ENCODE measurements at regions not wholly inside any gene's neighbourhood (a gene's known extent, or its start where the extent isn't known, plus 50 kb on each side); places are given as distances from the start of the nearest gene placed in this dataset.

GRCh38 chr2:119104414-119104813, 54.1 kb downstream of the C1QL2 start:
- TF ChIP-seq CTCF (IDR thresholded peaks at IDR 0.05; ENCODE audit: poor library complexity, severe bottlenecking) (no peak), TAF1 (IDR thresholded peaks at IDR 0.05; ENCODE audit: low read depth) (no peak), EP300 (conservative IDR thresholded peaks at IDR 0.05; ENCODE audit: poor library complexity, severe bottlenecking) (no peak), SMC3 (conservative IDR thresholded peaks at IDR 0.05; ENCODE audit: poor library complexity) (no peak), POLR2AphosphoS5 (IDR thresholded peaks at IDR 0.05) (no peak), EZH2 (IDR thresholded peaks at IDR 0.05; ENCODE audit: borderline replicate concordance, insufficient read depth, low read length, poor library complexity, severe bottlenecking) (no peak)
- TF ChIP-seq, protein P1, sequence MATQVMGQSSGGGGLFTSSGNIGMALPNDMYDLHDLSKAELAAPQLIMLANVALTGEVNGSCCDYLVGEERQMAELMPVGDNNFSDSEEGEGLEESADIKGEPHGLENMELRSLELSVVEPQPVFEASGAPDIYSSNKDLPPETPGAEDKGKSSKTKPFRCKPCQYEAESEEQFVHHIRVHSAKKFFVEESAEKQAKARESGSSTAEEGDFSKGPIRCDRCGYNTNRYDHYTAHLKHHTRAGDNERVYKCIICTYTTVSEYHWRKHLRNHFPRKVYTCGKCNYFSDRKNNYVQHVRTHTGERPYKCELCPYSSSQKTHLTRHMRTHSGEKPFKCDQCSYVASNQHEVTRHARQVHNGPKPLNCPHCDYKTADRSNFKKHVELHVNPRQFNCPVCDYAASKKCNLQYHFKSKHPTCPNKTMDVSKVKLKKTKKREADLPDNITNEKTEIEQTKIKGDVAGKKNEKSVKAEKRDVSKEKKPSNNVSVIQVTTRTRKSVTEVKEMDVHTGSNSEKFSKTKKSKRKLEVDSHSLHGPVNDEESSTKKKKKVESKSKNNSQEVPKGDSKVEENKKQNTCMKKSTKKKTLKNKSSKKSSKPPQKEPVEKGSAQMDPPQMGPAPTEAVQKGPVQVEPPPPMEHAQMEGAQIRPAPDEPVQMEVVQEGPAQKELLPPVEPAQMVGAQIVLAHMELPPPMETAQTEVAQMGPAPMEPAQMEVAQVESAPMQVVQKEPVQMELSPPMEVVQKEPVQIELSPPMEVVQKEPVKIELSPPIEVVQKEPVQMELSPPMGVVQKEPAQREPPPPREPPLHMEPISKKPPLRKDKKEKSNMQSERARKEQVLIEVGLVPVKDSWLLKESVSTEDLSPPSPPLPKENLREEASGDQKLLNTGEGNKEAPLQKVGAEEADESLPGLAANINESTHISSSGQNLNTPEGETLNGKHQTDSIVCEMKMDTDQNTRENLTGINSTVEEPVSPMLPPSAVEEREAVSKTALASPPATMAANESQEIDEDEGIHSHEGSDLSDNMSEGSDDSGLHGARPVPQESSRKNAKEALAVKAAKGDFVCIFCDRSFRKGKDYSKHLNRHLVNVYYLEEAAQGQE (IDR thresholded peaks at IDR 0.05; ENCODE audit: borderline replicate concordance) = no peak
